GM23338 (cell line): ENCODE measurements at regions not wholly inside any gene's neighbourhood (a gene's known extent, or its start where the extent isn't known, plus 50 kb on each side); places are given as distances from the start of the nearest gene placed in this dataset.

Experiments
- ATAC-seq: fragments of 200-7000 bp; cut with Tn5 transposase; 3 replicates; pipeline ENCODE4 v1.9.1; 2020
- DNase-seq: peaks from one replicate; pipeline ENCODE4 v3.0.0-alpha.2; 2015; ENCODE audit warnings: low spot score
- H2AFZ ChIP-seq: fragments of 200-600 bp; sonication (generic); 2 replicates; pipeline ENCODE4 v1.8.0; 2016; ENCODE audit warnings: antibody characterized with exemption, mild to moderate bottlenecking, moderate library complexity
- H3F3A ChIP-seq: fragments of 200-600 bp; sonication (generic); replicated peaks from 2 replicates; pipeline ENCODE4 v1.8.0; 2017; ENCODE audit warnings: antibody characterized with exemption, mixed run types, low read depth
- H3K27ac ChIP-seq: fragments of 200-600 bp; sonication (generic); 2 replicates; pipeline ENCODE4 v1.6.1; 2016; ENCODE audit warnings: low read depth
- H3K27me3 ChIP-seq: fragments of 200-600 bp; sonication (generic); 2 replicates; pipeline ENCODE4 v1.8.0; 2016; ENCODE audit warnings: mild to moderate bottlenecking, mixed run types, moderate library complexity; ENCODE audit not compliant: insufficient read depth
- H3K36me3 ChIP-seq: fragments of 200-600 bp; sonication (generic); 2 replicates; pipeline ENCODE4 v1.8.0; 2016; ENCODE audit warnings: mild to moderate bottlenecking; ENCODE audit not compliant: insufficient read depth
- H3K4me1 ChIP-seq: fragments of 200-600 bp; sonication (generic); 2 replicates; pipeline ENCODE4 v1.8.0; 2016; ENCODE audit warnings: mild to moderate bottlenecking, moderate library complexity; ENCODE audit not compliant: insufficient read depth
- H3K4me2 ChIP-seq: fragments of 200-600 bp; sonication (generic); 2 replicates; pipeline ENCODE4 v1.7.1; 2017; ENCODE audit warnings: mixed run types
- H3K4me3 ChIP-seq: fragments of 200-600 bp; sonication (generic); 2 replicates; pipeline ENCODE4 v1.6.1; 2016; ENCODE audit warnings: mixed run types
- H3K79me2 ChIP-seq: fragments of 200-600 bp; sonication (generic); replicated peaks from 2 replicates; pipeline ENCODE4 v1.8.0; 2017; ENCODE audit warnings: mild to moderate bottlenecking; ENCODE audit not compliant: insufficient read depth
- H3K9me2 ChIP-seq: fragments of 200-600 bp; sonication (generic); 2 replicates; pipeline ENCODE4 v1.8.0; 2017; ENCODE audit not compliant: insufficient read depth
- H4K20me1 ChIP-seq: fragments of 200-600 bp; sonication (generic); replicated peaks from 2 replicates; pipeline ENCODE4 v1.8.0; 2017; ENCODE audit warnings: mild to moderate bottlenecking; ENCODE audit not compliant: insufficient read depth
- H3K27ac Mint-ChIP-seq: 2 replicates; pipeline ENCODE4 v1.8.0; 2020; ENCODE audit warnings: inconsistent platforms, mild to moderate bottlenecking, moderate library complexity, mixed read lengths
- H3K27me3 Mint-ChIP-seq: 3 replicates; pipeline ENCODE4 v1.8.0; 2022; ENCODE audit warnings: low read depth, mild to moderate bottlenecking, moderate library complexity, mixed read lengths, inconsistent platforms; ENCODE audit not compliant: insufficient read depth, poor library complexity
- H3K36me3 Mint-ChIP-seq: 3 replicates; pipeline ENCODE4 v1.8.0; 2021; ENCODE audit warnings: low read depth, mild to moderate bottlenecking, inconsistent platforms, moderate library complexity, mixed read lengths
- H3K4me1 Mint-ChIP-seq: 3 replicates; pipeline ENCODE4 v1.8.0; 2020; ENCODE audit warnings: mild to moderate bottlenecking, inconsistent platforms, mixed read lengths
- H3K4me3 Mint-ChIP-seq: 3 replicates; pipeline ENCODE4 v1.8.0; 2021; ENCODE audit warnings: moderate library complexity, mild to moderate bottlenecking, inconsistent platforms, mixed read lengths
- H3K9me3 Mint-ChIP-seq: 3 replicates; pipeline ENCODE4 v1.8.0; 2020; ENCODE audit warnings: moderate library complexity, mild to moderate bottlenecking, inconsistent platforms, mixed read lengths
- CREB1 ChIP-seq: fragments of 250-450 bp; sonication (Bioruptor Pico); IDR thresholded peaks from 2 replicates; pipeline ENCODE4 v1.5.0; 2020; ENCODE audit warnings: low read depth, mild to moderate bottlenecking, moderate library complexity
- CTCF ChIP-seq, 2 experiments: fragments of 200-600 bp in 1 of 2; sonication (generic) in 1 of 2; conservative IDR thresholded peaks; 2 replicates each; pipeline versions ENCODE4 v1.5.1 to v1.6.1; 2016 to 2017; ENCODE audit warnings: antibody characterized with exemption in 2 of 2, low read depth in 2 of 2, mild to moderate bottlenecking in 2 of 2, moderate library complexity in 1 of 2
- ETS1 ChIP-seq: IDR thresholded peaks from 2 replicates; pipeline ENCODE4 v1.6.1; 2016; ENCODE audit warnings: antibody characterized with exemption
- EZH2 ChIP-seq: fragments of 200-600 bp; sonication (generic); IDR thresholded peaks from one replicate; pipeline ENCODE4 v1.8.0; 2017; ENCODE audit warnings: antibody characterized with exemption, mild to moderate bottlenecking, low read depth; ENCODE audit not compliant: unreplicated experiment
- EZH2phosphoT487 ChIP-seq: fragments of 200-600 bp; sonication (generic); IDR thresholded peaks from one replicate; pipeline ENCODE4 v1.8.1; 2018; ENCODE audit warnings: antibody characterized with exemption; ENCODE audit not compliant: unreplicated experiment
- JUNB ChIP-seq: IDR thresholded peaks from one replicate; pipeline ENCODE4 v1.6.1; 2016; ENCODE audit warnings: antibody characterized with exemption; ENCODE audit not compliant: unreplicated experiment
- POLR2AphosphoS5 ChIP-seq: IDR thresholded peaks from 2 replicates; pipeline ENCODE4 v1.6.1; 2016; ENCODE audit warnings: antibody characterized with exemption, low read depth
- REST ChIP-seq: IDR thresholded peaks from one replicate; pipeline ENCODE4 v1.6.1; 2018; ENCODE audit warnings: antibody characterized with exemption; ENCODE audit not compliant: unreplicated experiment
- ZNF331 ChIP-seq: fragments of 250-450 bp; sonication (Bioruptor Pico); IDR thresholded peaks from 2 replicates; pipeline ENCODE4 v1.5.0; 2020; ENCODE audit warnings: low read depth, mild to moderate bottlenecking, moderate library complexity

- Histone ChIP-seq H3K79me2 (no peaks in the 10 kb centered on the region), H3K4me1 (no peaks in the 10 kb centered on the region), H3K9me2 (no peaks in the 10 kb centered on the region), H3K4me2 (no peak overlapping the region), H4K20me1 (no peaks in the 10 kb centered on the region), H2AFZ (no peak overlapping the region), H3K27ac (no peak overlapping the region), H3F3A (no peaks in the 10 kb centered on the region), H3K36me3 (no peaks in the 10 kb centered on the region), H3K4me3 (no peak overlapping the region), H3K27me3 (no peaks in the 10 kb centered on the region)
- Mint-ChIP-seq H3K27ac (no peak overlapping the region), H3K27me3 (peaks cover 18% of the 10 kb centered on the region), H3K36me3 (no peaks in the 10 kb centered on the region), H3K4me3 (no peak overlapping the region), H3K9me3 (no peaks in the 10 kb centered on the region; the same call in 2 of the 3 replicates), H3K4me1 (peaks cover 19% of the 10 kb centered on the region)
- TF ChIP-seq CREB1 = no peak
- no peak for TF ChIP-seq ETS1
- TF ChIP-seq REST = no peak
- TF ChIP-seq POLR2AphosphoS5 = no peak
- no peak for TF ChIP-seq EZH2phosphoT487
- no peak for TF ChIP-seq CTCF (conservative IDR thresholded peaks at IDR 0.05; ENCODE audit: low read depth in 2 of 2)
- TF ChIP-seq EZH2 = no peak
- no peak for TF ChIP-seq JUNB
- ATAC-seq (no peak), DNase-seq (no peak)
Measured at GRCh38 chr20:60486315-60486714, 528.1 kb downstream of the CDH26 start.

- Histone ChIP-seq H4K20me1 (no peaks in the 10 kb centered on the region), H3F3A (no peaks in the 10 kb centered on the region), H2AFZ (no peak overlapping the region), H3K4me1 (no peaks in the 10 kb centered on the region), H3K9me2 (no peaks in the 10 kb centered on the region), H3K4me2 (no peak overlapping the region), H3K4me3 (no peak overlapping the region), H3K27me3 (no peaks in the 10 kb centered on the region), H3K36me3 (no peaks in the 10 kb centered on the region), H3K79me2 (no peaks in the 10 kb centered on the region), H3K27ac (no peak overlapping the region)
- Mint-ChIP-seq H3K4me1 (peaks cover 19% of the 10 kb centered on the region), H3K36me3 (no peaks in the 10 kb centered on the region), H3K27me3 (peaks cover 12% of the 10 kb centered on the region), H3K4me3 (no peak overlapping the region), H3K27ac (no peak overlapping the region), H3K9me3 (no peaks in the 10 kb centered on the region; the same call in 2 of the 3 replicates)
- ATAC-seq (no peak), DNase-seq (no peak)
- no peak for TF ChIP-seq CTCF (conservative IDR thresholded peaks at IDR 0.05; ENCODE audit: low read depth in 2 of 2)
- no peak for TF ChIP-seq ZNF331 (CRISPR knock-in tag)
- no peak for TF ChIP-seq EZH2
- TF ChIP-seq EZH2phosphoT487 = no peak
- TF ChIP-seq JUNB = no peak
Measured at GRCh38 chr20:60486937-60487336, 528.7 kb downstream of the CDH26 start.
